Lower leg skin (tissue), 4 donors: ENCODE measurements at regions not wholly inside any gene's neighbourhood (a gene's known extent, or its start where the extent isn't known, plus 50 kb on each side); places are given as distances from the start of the nearest gene placed in this dataset.

Experiments
- DNase-seq, 2 donors: peaks; one replicate each; pipeline ENCODE4 v3.0.0-alpha.2; 2019; ENCODE audit warnings: low spot score in 2 of 2
- H3K4me3 ChIP-seq: fragments of 200-600 bp; sonication (generic); 2 replicates; pipeline ENCODE4 v1.5.1; 2017; ENCODE audit warnings: mild to moderate bottlenecking, low read depth; ENCODE audit not compliant: poor library complexity, severe bottlenecking
- CTCF ChIP-seq, 3 donors: fragments of 450-650 bp; IDR thresholded peaks; one replicate each; pipeline ENCODE4 v1.5.1; 2016; ENCODE audit warnings: antibody characterized with exemption in 3 of 3, mild to moderate bottlenecking in 3 of 3, moderate library complexity in 2 of 3
- POLR2A ChIP-seq, 2 donors: fragments of 450-650 bp; IDR thresholded peaks; one replicate each; pipeline ENCODE4 v1.6.1; 2016 to 2017; ENCODE audit warnings: antibody characterized with exemption in 2 of 2, mild to moderate bottlenecking in 1 of 2, moderate library complexity in 1 of 2
- WGBS, 2 donors: methylation state at CpG; one replicate each; pipeline ENCODE4 v1.1.5; 2018; 5-methylcytosine and 5-hydroxymethylcytosine counted together
- intact Hi-C: fragments of 100-400 bp; cut with DNase I; formaldehyde crosslinking; loops from one replicate; pipeline ENCODE4 v1.15.0; 2023; ENCODE audit warnings: low total_unique reads

DNA sequence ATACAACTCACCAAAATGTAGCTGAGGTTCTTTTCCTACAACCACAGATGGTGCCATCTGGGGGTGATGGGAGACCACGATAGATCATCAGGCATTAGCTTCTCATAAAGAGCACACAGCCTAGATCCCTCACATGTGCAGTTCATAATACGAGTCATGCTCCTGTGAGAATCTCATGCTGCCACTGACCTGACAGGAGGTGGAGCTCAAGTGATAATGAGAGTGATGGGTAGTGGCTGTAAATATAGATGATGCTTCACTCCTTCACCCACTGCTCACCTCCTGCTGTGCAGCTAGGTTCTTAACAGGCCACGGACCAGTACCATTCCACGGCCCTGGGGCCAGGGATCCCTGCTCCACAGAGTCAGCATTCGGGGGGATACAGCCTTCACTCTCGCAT is 943.8 kb downstream of the NLGN4Y start:
- WGBS, 2 donors: 86% methylated on average over 6 of the region's 6 CpGs; no CpG with 5 or more reads in 1 of the 2 donors
- H3K4me3 ChIP-seq: no peak overlapping the region
- DNase-seq: no peak
- intact Hi-C loops: no loop called here
- TF ChIP-seq CTCF (IDR thresholded peaks at IDR 0.05) (no peak), POLR2A (IDR thresholded peaks at IDR 0.05) (no peak)

DNA sequence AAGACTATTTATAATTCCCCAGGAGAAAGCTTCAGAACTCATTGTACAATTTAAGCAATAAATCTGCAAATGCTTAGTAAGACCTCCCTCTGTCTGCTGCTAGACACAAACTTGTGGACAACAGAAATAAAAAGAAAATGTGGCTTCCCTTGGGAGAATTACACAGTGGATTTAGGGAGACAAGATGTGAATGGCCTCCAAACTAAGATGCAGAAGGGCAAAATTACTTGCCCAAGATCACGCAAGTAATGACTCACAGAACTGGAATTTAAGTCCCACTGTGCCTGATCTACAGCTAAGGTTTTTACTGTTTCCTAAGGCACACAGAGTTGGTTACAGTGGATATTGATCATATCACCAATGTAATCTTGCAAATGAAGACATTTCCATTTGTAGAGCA is 947.0 kb downstream of the NLGN4Y start:
- DNase-seq: no peak
- no peak overlapping the region for H3K4me3 ChIP-seq
- 42% methylated on average over 1 of the region's 1 CpG; no CpG with 5 or more reads in 1 of the 2 donors for WGBS, 2 donors
- intact Hi-C loops: no loop called here
- no peak for TF ChIP-seq POLR2A (IDR thresholded peaks at IDR 0.05)
- TF ChIP-seq CTCF (IDR thresholded peaks at IDR 0.05): no peak

DNA sequence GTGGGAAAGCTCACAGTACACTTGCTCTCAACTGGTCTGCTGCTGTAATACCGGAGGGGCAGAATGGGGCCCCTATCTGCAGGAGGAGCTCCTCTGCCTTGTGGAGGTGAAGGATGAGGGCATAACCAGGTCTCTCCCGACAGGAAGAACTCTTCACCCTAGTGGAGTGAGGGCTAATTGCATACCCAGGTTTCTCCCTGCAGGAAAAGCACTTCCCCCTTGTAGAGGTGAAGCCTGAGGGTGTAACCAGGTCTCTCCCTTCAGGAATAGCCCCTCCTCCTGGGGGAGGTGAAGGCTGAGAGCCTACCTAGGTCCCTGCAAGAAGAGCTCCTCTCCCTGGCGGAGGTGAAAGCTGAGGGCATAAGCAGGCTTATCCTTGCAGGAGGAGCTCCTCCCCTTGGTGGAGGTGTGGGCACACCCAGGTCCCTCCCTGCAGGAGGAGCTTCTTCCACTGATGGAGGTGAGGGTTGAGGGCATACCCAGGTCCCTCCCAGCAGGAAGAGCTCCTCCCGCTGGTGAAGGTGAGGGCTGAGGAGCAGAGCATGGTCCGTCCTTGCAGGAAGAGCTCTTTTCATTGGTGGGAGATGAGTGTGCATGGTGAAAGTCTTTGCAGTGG is 954.1 kb downstream of the NLGN4Y start:
- no peak for DNase-seq
- WGBS, 2 donors: 80% methylated on average over 5 of the region's 5 CpGs; no CpG with 5 or more reads in 1 of the 2 donors
- no peak overlapping the region for H3K4me3 ChIP-seq
- intact Hi-C loops: no loop called here
- no peak for TF ChIP-seq CTCF (IDR thresholded peaks at IDR 0.05)

DNA sequence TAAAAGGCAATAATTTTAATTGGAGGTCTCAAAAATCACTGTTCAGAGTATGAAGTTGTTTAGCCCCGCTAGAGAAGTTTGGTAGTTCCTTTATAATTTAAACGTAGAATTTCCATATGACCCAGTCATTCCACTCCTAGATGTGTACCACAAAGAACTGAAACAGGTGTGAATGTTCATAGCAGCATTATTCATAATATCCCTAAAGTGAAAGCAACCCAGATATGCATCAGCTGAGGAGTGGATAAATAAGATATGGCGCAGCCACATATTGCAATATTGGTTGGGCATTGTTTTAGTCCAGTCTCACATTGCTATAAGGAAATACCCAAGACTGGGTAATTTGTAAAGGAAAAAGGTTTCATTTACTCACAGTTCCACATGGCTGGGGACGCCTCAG is 976.2 kb downstream of the NLGN4Y start:
- no peak overlapping the region for H3K4me3 ChIP-seq
- intact Hi-C loops: no loop called here
- TF ChIP-seq POLR2A (IDR thresholded peaks at IDR 0.05) (no peak), CTCF (IDR thresholded peaks at IDR 0.05) (no peak)
- WGBS, 2 donors: 89% methylated on average over 4 of the region's 4 CpGs; no CpG with 5 or more reads in 1 of the 2 donors
- DNase-seq: no peak

DNA sequence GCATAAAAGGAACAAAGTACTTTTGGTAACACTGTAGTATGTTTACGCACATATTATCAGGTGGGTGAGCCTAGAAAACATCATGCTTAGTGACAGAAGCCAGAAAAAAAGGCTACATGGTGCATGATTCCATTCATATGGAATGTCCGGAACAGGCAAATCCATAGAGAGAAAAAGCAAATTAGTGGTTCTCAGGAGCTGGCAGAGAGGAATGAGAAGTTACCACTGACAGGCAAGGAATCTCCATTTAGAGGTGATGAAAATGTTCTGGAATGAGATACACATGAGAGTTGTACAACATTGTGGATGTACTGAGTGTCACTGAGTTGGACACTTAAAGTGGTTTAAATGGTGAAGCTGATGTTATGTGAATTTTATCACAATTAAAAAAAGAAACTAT is 976.9 kb downstream of the NLGN4Y start:
- TF ChIP-seq POLR2A (IDR thresholded peaks at IDR 0.05) (no peak), CTCF (IDR thresholded peaks at IDR 0.05) (no peak)
- intact Hi-C loops: no loop called here
- WGBS, 2 donors: 84% methylated on average over 2 of the region's 2 CpGs; no CpG with 5 or more reads in 1 of the 2 donors
- no peak for DNase-seq
- no peak overlapping the region for H3K4me3 ChIP-seq

DNA sequence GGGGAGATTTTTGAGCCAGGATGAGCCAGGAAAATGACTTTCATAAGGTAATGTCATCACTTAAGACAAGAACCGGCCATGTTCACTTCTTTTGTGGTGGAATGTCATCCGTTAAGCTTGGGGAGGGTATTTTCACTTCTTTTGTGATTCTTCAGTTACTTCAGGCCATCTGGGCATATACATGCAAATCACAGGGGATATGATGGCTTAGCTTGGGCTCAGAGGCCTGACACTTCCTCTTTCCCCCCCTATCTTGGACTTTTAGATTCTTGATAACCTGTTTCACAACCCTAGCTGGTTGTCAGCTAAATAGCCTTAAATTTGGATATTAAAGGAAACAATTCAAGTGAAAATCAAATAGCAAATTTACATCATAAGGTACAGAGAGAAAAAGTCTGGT is 986.0 kb downstream of the NLGN4Y start:
- no peak overlapping the region for H3K4me3 ChIP-seq
- WGBS, 2 donors: 81% methylated on average over 2 of the region's 2 CpGs; no CpG with 5 or more reads in 1 of the 2 donors
- intact Hi-C loops: no loop called here
- no peak for DNase-seq
- TF ChIP-seq POLR2A (IDR thresholded peaks at IDR 0.05): no peak
- no peak for TF ChIP-seq CTCF (IDR thresholded peaks at IDR 0.05)
